ENCODE measurements at regions not wholly inside any gene's neighbourhood (a gene's known extent, or its start where the extent isn't known, plus 50 kb on each side); places are given as distances from the start of the nearest gene placed in this dataset.

GRCh38 chr2:65548064-65548463, 115.7 kb upstream of the SPRED2 start:
- Mint-ChIP-seq H3K4me1 (no peaks in the 10 kb centered on the region), H3K27me3 (peaks cover 3% of the 10 kb centered on the region), H3K4me3 (no peak overlapping the region), H3K36me3 (no peaks in the 10 kb centered on the region), H3K27ac (no peak overlapping the region), H3K9me3 (no peaks in the 10 kb centered on the region)
- CTCF ChIA-PET, result interaction anchor here (0.8 to 1.1 kb wide), 2 partner anchors 283 to 284 kb away, joined by 3 to 4 read pairs; no protein-coding TSS in a partner anchor
- DNase-seq, result no peak

- Mint-ChIP-seq H3K27ac (no peak overlapping the region), H3K36me3 (no peaks in the 10 kb centered on the region), H3K27me3 (peaks cover 3% of the 10 kb centered on the region), H3K4me1 (no peaks in the 10 kb centered on the region), H3K4me3 (no peak overlapping the region), H3K9me3 (no peaks in the 10 kb centered on the region)
- no peak for DNase-seq
- CTCF ChIA-PET, result no interaction called here
These were observed 113.7 kb upstream of the SPRED2 start for GRCh38 chr2:65545837-65546805.

GRCh38 chr2:65541773-65542172, 109.4 kb upstream of the SPRED2 start:
- Mint-ChIP-seq H3K9me3 (no peaks in the 10 kb centered on the region), H3K4me1 (no peaks in the 10 kb centered on the region), H3K4me3 (no peak overlapping the region), H3K27me3 (peaks cover 3% of the 10 kb centered on the region), H3K36me3 (no peaks in the 10 kb centered on the region), H3K27ac (no peak overlapping the region)
- DNase-seq, result no peak
- CTCF ChIA-PET, result no interaction called here

GRCh38 chr2:65539633-65540032, 107.2 kb upstream of the SPRED2 start:
- no peak for DNase-seq
- Mint-ChIP-seq H3K4me1 (no peaks in the 10 kb centered on the region), H3K27ac (no peak overlapping the region), H3K27me3 (peaks cover 7% of the 10 kb centered on the region), H3K4me3 (no peak overlapping the region), H3K36me3 (no peaks in the 10 kb centered on the region), H3K9me3 (no peaks in the 10 kb centered on the region)
- CTCF ChIA-PET, result no interaction called here

- no peaks in the 10 kb centered on the region for H3K4me1 Mint-ChIP-seq
- CTCF ChIA-PET, result no interaction called here
- H3K27ac Mint-ChIP-seq, result no peak overlapping the region
- no peak overlapping the region for H3K4me3 Mint-ChIP-seq
- no peak for DNase-seq
- H3K9me3 Mint-ChIP-seq, result no peaks in the 10 kb centered on the region
- H3K36me3 Mint-ChIP-seq, result no peaks in the 10 kb centered on the region
- peaks cover 7% of the 10 kb centered on the region for H3K27me3 Mint-ChIP-seq
These were observed 105.4 kb upstream of the SPRED2 start for GRCh38 chr2:65537651-65538385.

- Mint-ChIP-seq H3K36me3 (no peaks in the 10 kb centered on the region), H3K27me3 (peaks cover 11% of the 10 kb centered on the region), H3K4me3 (no peak overlapping the region), H3K27ac (no peak overlapping the region), H3K9me3 (no peaks in the 10 kb centered on the region), H3K4me1 (no peaks in the 10 kb centered on the region)
- DNase-seq, result no peak
- CTCF ChIA-PET, result no interaction called here
These were observed 104.2 kb upstream of the SPRED2 start for GRCh38 chr2:65536596-65536995.

- Mint-ChIP-seq H3K27me3 (peaks cover 30% of the 10 kb centered on the region), H3K27ac (no peak overlapping the region), H3K4me3 (no peak overlapping the region), H3K9me3 (no peaks in the 10 kb centered on the region), H3K36me3 (no peaks in the 10 kb centered on the region), H3K4me1 (no peaks in the 10 kb centered on the region)
- CTCF ChIA-PET, result no interaction called here
- DNase-seq, result no peak
These were observed 100.5 kb upstream of the SPRED2 start for GRCh38 chr2:65532937-65533336.

GRCh38 chr2:65532326-65532725, 99.9 kb upstream of the SPRED2 start:
- Mint-ChIP-seq H3K4me1 (no peaks in the 10 kb centered on the region), H3K27ac (no peak overlapping the region), H3K27me3 (peaks cover 36% of the 10 kb centered on the region), H3K4me3 (no peak overlapping the region), H3K36me3 (no peaks in the 10 kb centered on the region), H3K9me3 (no peaks in the 10 kb centered on the region)
- CTCF ChIA-PET, result no interaction called here
- no peak for DNase-seq

- no peaks in the 10 kb centered on the region for H3K36me3 Mint-ChIP-seq
- H3K9me3 Mint-ChIP-seq, result no peaks in the 10 kb centered on the region
- DNase-seq, result no peak
- no peak overlapping the region for H3K4me3 Mint-ChIP-seq
- H3K27ac Mint-ChIP-seq, result no peak overlapping the region
- no peaks in the 10 kb centered on the region for H3K4me1 Mint-ChIP-seq
- peaks cover 30% of the 10 kb centered on the region for H3K27me3 Mint-ChIP-seq
- CTCF ChIA-PET, result no interaction called here
These were observed 98.3 kb upstream of the SPRED2 start for GRCh38 chr2:65530547-65531320.

- no peaks in the 10 kb centered on the region for H3K4me1 Mint-ChIP-seq
- H3K27me3 Mint-ChIP-seq, result peaks cover 35% of the 10 kb centered on the region
- no peak overlapping the region for H3K27ac Mint-ChIP-seq
- peaks cover 4% of the 10 kb centered on the region for H3K9me3 Mint-ChIP-seq
- no peaks in the 10 kb centered on the region for H3K36me3 Mint-ChIP-seq
- no peak for DNase-seq
- no peak overlapping the region for H3K4me3 Mint-ChIP-seq
- CTCF ChIA-PET, result no interaction called here
These were observed 97.0 kb upstream of the SPRED2 start for GRCh38 chr2:65529419-65529818.

- Mint-ChIP-seq H3K36me3 (no peaks in the 10 kb centered on the region), H3K27ac (no peak overlapping the region), H3K4me3 (no peak overlapping the region), H3K9me3 (peaks cover 4% of the 10 kb centered on the region), H3K4me1 (no peaks in the 10 kb centered on the region), H3K27me3 (peaks cover 36% of the 10 kb centered on the region)
- DNase-seq, result no peak
- CTCF ChIA-PET, result no interaction called here
These were observed 95.8 kb upstream of the SPRED2 start for GRCh38 chr2:65528241-65528574.

GRCh38 chr2:65527451-65528240, 95.2 kb upstream of the SPRED2 start:
- Mint-ChIP-seq H3K27me3 (peaks cover 36% of the 10 kb centered on the region), H3K9me3 (peaks cover 4% of the 10 kb centered on the region), H3K27ac (no peak overlapping the region), H3K4me3 (no peak overlapping the region), H3K4me1 (no peaks in the 10 kb centered on the region), H3K36me3 (no peaks in the 10 kb centered on the region)
- DNase-seq, result no peak
- CTCF ChIA-PET, result no interaction called here

GRCh38 chr2:65525616-65526231, 93.3 kb upstream of the SPRED2 start:
- H3K36me3 Mint-ChIP-seq, result no peaks in the 10 kb centered on the region
- CTCF ChIA-PET, result interaction anchor here (1.2 kb wide), 1 partner anchor 71 kb away, joined by 3 read pairs; no protein-coding TSS in a partner anchor
- DNase-seq, result no peak
- no peak overlapping the region for H3K27ac Mint-ChIP-seq
- H3K9me3 Mint-ChIP-seq, result peaks cover 4% of the 10 kb centered on the region
- H3K4me3 Mint-ChIP-seq, result no peak overlapping the region
- no peaks in the 10 kb centered on the region for H3K4me1 Mint-ChIP-seq
- peaks cover 31% of the 10 kb centered on the region for H3K27me3 Mint-ChIP-seq

Measured in activated naive CD4-positive, alpha-beta T cell treated with anti-CD3 and anti-CD28 coated beads, Interleukin-2, amount 10 ng/mL, durations not matched to agents 7 days and 5 days (primary cell).